ENCODE measurements at regions not wholly inside any gene's neighbourhood (a gene's known extent, or its start where the extent isn't known, plus 50 kb on each side); places are given as distances from the start of the nearest gene placed in this dataset.

GRCh38 chr16:86893506-86893905, 315.2 kb downstream of the FOXL1 start:
- Histone ChIP-seq H3K27me3 (ENCODE audit: control insufficient read depth, insufficient read depth, low read length) (no peaks in the 10 kb centered on the region), H3K9me3 (ENCODE audit: control insufficient read depth, insufficient read depth, low read length) (no peaks in the 10 kb centered on the region), H3K4me3 (ENCODE audit: low read length) (no peak overlapping the region), H3K36me3 (ENCODE audit: control insufficient read depth, insufficient read depth, low read length) (no peaks in the 10 kb centered on the region), H3K27ac (ENCODE audit: low read length) (no peak overlapping the region), H3K4me1 (ENCODE audit: control insufficient read depth, insufficient read depth, low read length) (no peaks in the 10 kb centered on the region)
- H3K4me3 Mint-ChIP-seq = no peak overlapping the region
- H3K9me3 Mint-ChIP-seq = peaks cover 0 to 6% of the 10 kb centered on the region in 2 donors
- 94% methylated on average over 10 of the region's 10 CpGs for WGBS (ENCODE audit: insufficient coverage)
- H3K4me1 Mint-ChIP-seq = no peaks in the 10 kb centered on the region
- peaks cover 0 to 10% of the 10 kb centered on the region in 2 donors for H3K27me3 Mint-ChIP-seq (ENCODE audit: low read depth in 2 of 2)
- DNase-seq (no peak), ATAC-seq (no peak)
- H3K27ac Mint-ChIP-seq = no peak overlapping the region
- H3K36me3 Mint-ChIP-seq = no peaks in the 10 kb centered on the region
- intact Hi-C loops (cut with micrococcal nuclease) = no loop called here
- TF ChIP-seq CTCF (IDR thresholded peaks at IDR 0.05) = no peak

DNA sequence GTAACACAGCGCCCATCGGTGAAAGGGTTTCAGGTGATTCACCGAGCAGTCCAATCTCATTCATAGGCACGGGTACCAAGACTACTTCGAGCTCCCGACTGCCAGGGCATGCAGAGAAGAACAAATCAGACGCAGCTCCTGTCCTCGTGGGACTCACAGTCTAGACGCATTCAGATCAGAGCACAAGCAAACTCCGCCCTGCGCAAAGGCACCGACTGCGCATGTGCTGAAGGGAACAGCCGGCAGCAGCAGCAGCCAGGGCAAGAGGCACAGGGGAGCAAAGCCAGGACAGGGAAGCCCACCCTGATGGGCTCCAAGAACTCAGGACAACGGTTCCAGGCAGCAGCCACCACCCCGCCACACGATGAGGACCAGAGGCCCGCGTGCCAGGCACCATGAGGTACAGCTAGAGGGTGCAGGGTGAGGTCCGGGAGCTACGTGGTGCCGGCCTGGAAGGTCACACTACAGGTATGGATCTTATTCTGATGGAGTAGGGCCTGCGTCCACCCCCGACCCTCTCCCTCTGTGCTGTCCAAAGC, 315.7 kb downstream of the FOXL1 start:
- no peaks in the 10 kb centered on the region for H3K36me3 Mint-ChIP-seq
- Histone ChIP-seq H3K4me1 (ENCODE audit: control insufficient read depth, insufficient read depth, low read length) (no peaks in the 10 kb centered on the region), H3K27ac (ENCODE audit: low read length) (no peak overlapping the region), H3K4me3 (ENCODE audit: low read length) (no peak overlapping the region), H3K27me3 (ENCODE audit: control insufficient read depth, insufficient read depth, low read length) (no peaks in the 10 kb centered on the region), H3K36me3 (ENCODE audit: control insufficient read depth, insufficient read depth, low read length) (no peaks in the 10 kb centered on the region), H3K9me3 (ENCODE audit: control insufficient read depth, insufficient read depth, low read length) (no peaks in the 10 kb centered on the region)
- H3K4me1 Mint-ChIP-seq = no peaks in the 10 kb centered on the region
- H3K27me3 Mint-ChIP-seq (ENCODE audit: low read depth in 2 of 2) = peaks cover 0 to 10% of the 10 kb centered on the region in 2 donors
- DNase-seq = no peak
- WGBS (ENCODE audit: insufficient coverage) = 94% methylated on average over 24 of the region's 24 CpGs
- ATAC-seq = no peak
- TF ChIP-seq CTCF (IDR thresholded peaks at IDR 0.05) = no peak
- H3K4me3 Mint-ChIP-seq = no peak overlapping the region
- H3K9me3 Mint-ChIP-seq = peaks cover 0 to 4% of the 10 kb centered on the region in 2 donors
- intact Hi-C loops (cut with micrococcal nuclease) = no loop called here
- no peak overlapping the region for H3K27ac Mint-ChIP-seq

GRCh38 chr16:86894925-86895324, 316.6 kb downstream of the FOXL1 start:
- WGBS (ENCODE audit: insufficient coverage) = 83% methylated on average over 15 of the region's 15 CpGs

More at GRCh38 chr16:86894925-86895324, 316.6 kb downstream of the FOXL1 start:
- Histone ChIP-seq H3K27me3 (ENCODE audit: control insufficient read depth, insufficient read depth, low read length) (no peaks in the 10 kb centered on the region), H3K36me3 (ENCODE audit: control insufficient read depth, insufficient read depth, low read length) (no peaks in the 10 kb centered on the region), H3K27ac (ENCODE audit: low read length) (no peak overlapping the region), H3K9me3 (ENCODE audit: control insufficient read depth, insufficient read depth, low read length) (no peaks in the 10 kb centered on the region), H3K4me3 (ENCODE audit: low read length) (no peak overlapping the region), H3K4me1 (ENCODE audit: control insufficient read depth, insufficient read depth, low read length) (no peaks in the 10 kb centered on the region)
- Mint-ChIP-seq H3K27ac (no peak overlapping the region), H3K4me3 (no peak overlapping the region), H3K27me3 (ENCODE audit: low read depth in 2 of 2) (peaks cover 0 to 10% of the 10 kb centered on the region in 2 donors), H3K4me1 (no peaks in the 10 kb centered on the region), H3K36me3 (no peaks in the 10 kb centered on the region), H3K9me3 (no peaks in the 10 kb centered on the region)
- intact Hi-C loops (cut with micrococcal nuclease) = no loop called here
- ATAC-seq (no peak), DNase-seq (no peak)
- no peak for TF ChIP-seq CTCF (IDR thresholded peaks at IDR 0.05)

Data from natural killer cell (primary cell).